Activated naive CD4-positive, alpha-beta T cell treated with anti-CD3 and anti-CD28 coated beads, Interleukin-2, amount 10 ng/mL, durations not matched to agents 7 days and 5 days (primary cell): ENCODE measurements at regions not wholly inside any gene's neighbourhood (a gene's known extent, or its start where the extent isn't known, plus 50 kb on each side); places are given as distances from the start of the nearest gene placed in this dataset.

Experiments used
- CTCF ChIA-PET: fragments of 350-600 bp; sonication (Branson Sonifier 250); formaldehyde crosslinking; loops from one replicate; lab custom pipeline; 2021; ENCODE audit warnings: antibody characterized with exemption; lab: Charles Lee
- DNase-seq: peaks from one replicate; pipeline ENCODE4 v3.0.0-alpha.2; 2020
- H3K27ac Mint-ChIP-seq: one replicate; pipeline ENCODE4 v1.8.0; 2021; ENCODE audit warnings: mild to moderate bottlenecking, moderate library complexity, mixed read lengths
- H3K27me3 Mint-ChIP-seq: one replicate; pipeline ENCODE4 v1.8.0; 2021; ENCODE audit warnings: mild to moderate bottlenecking, mixed read lengths
- H3K36me3 Mint-ChIP-seq: one replicate; pipeline ENCODE4 v1.8.0; 2021; ENCODE audit warnings: mixed read lengths
- H3K4me1 Mint-ChIP-seq: one replicate; pipeline ENCODE4 v1.8.0; 2021; ENCODE audit warnings: mixed read lengths
- H3K4me3 Mint-ChIP-seq: one replicate; pipeline ENCODE4 v1.8.0; 2021; ENCODE audit warnings: mild to moderate bottlenecking, moderate library complexity, mixed read lengths
- H3K9me3 Mint-ChIP-seq: one replicate; pipeline ENCODE4 v1.8.0; 2021; ENCODE audit warnings: mixed read lengths

DNA sequence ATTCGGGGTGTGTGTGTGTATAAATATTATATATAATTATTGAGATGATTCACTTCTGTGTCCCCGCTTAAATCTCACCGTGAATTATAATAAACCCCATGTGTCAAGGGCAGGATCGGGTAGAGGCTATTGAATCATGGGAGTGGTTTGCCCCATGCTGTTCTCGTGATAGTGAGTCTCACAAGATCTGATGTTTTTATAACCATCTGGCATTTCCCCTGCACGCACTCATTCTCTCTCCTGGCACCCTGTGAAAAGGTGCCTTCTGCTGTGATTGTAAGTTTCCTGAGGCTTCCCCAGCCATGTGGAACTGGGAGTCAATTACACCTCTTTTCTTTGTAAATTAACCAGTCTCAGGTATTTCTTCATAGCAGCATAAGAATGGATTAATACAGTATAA lies 851.4 kb upstream of the AGA start:
- no peak overlapping the region for H3K4me3 Mint-ChIP-seq
- no peak for DNase-seq
- no peaks in the 10 kb centered on the region for H3K4me1 Mint-ChIP-seq
- H3K36me3 Mint-ChIP-seq, result no peaks in the 10 kb centered on the region
- CTCF ChIA-PET, result no interaction called here
- H3K9me3 Mint-ChIP-seq, result peaks cover 5% of the 10 kb centered on the region
- H3K27me3 Mint-ChIP-seq, result no peaks in the 10 kb centered on the region
- no peak overlapping the region for H3K27ac Mint-ChIP-seq

DNA sequence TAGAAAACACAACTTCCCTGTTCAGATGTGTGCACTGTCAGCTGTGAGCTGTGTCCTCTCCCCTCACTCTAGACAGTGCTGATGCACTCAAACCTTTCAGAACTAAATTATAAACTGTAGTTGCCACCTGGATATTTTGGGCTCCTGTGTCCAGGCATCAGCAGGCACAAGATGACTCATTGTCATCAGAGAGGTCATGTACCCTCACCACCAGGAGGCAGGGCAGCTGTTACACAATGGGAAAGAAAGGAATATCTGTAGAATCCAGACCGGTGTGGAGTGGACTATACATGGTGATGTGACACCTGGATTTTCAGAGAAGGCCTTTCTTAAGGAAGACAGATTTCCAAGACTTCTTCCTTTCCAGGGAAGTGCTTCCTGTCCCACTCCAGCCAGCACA lies 854.4 kb upstream of the AGA start:
- no peak for DNase-seq
- Mint-ChIP-seq H3K4me3 (no peak overlapping the region), H3K9me3 (peaks cover 5% of the 10 kb centered on the region), H3K27me3 (no peaks in the 10 kb centered on the region), H3K36me3 (no peaks in the 10 kb centered on the region), H3K4me1 (no peaks in the 10 kb centered on the region), H3K27ac (no peak overlapping the region)
- CTCF ChIA-PET, result no interaction called here

DNA sequence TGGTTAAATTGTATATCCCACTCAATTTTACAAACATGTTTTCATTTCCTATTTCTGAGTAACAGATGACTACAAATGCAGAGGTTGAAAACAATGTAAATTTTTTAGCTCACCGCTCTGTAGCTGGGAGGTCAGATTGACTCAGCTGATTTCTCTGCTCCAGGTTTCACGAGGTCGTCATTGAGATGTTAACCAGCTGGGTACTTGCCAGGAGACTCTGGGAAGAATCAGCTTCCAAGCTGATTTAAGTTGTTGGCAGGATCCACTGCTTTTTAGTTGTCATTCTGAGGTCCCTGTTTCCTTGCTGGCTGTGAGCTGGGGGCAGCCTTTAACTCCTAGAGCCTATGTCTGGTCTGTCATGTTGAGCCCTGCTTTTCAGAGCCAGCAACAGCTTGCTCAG lies 864.3 kb upstream of the AGA start:
- H3K4me3 Mint-ChIP-seq, result no peak overlapping the region
- no peaks in the 10 kb centered on the region for H3K27me3 Mint-ChIP-seq
- H3K4me1 Mint-ChIP-seq, result no peaks in the 10 kb centered on the region
- DNase-seq, result no peak
- no peak overlapping the region for H3K27ac Mint-ChIP-seq
- CTCF ChIA-PET, result no interaction called here
- no peaks in the 10 kb centered on the region for H3K36me3 Mint-ChIP-seq
- no peaks in the 10 kb centered on the region for H3K9me3 Mint-ChIP-seq

DNA sequence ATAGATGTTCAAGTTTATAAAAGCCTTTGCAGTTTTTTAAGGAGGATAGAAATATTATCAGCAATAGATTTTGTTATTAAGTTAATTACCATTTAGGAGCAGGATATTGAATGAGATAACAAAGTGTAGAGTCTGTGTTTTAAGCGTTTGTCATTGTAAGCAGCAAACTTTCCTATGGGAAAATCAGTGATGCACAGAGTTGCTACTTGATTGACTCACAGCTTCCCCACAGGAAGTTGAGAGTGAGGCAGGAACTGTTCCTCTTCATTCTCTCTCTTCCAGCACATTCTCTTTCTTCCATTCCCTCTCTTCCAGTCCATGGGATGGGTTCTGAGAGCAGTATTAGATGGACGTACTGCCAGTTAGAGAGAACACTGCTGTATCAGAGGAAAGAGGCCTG lies 867.7 kb upstream of the AGA start:
- Mint-ChIP-seq H3K4me1 (no peaks in the 10 kb centered on the region), H3K27ac (no peak overlapping the region), H3K36me3 (no peaks in the 10 kb centered on the region), H3K9me3 (no peaks in the 10 kb centered on the region), H3K4me3 (no peak overlapping the region), H3K27me3 (no peaks in the 10 kb centered on the region)
- no peak for DNase-seq
- CTCF ChIA-PET, result no interaction called here

DNA sequence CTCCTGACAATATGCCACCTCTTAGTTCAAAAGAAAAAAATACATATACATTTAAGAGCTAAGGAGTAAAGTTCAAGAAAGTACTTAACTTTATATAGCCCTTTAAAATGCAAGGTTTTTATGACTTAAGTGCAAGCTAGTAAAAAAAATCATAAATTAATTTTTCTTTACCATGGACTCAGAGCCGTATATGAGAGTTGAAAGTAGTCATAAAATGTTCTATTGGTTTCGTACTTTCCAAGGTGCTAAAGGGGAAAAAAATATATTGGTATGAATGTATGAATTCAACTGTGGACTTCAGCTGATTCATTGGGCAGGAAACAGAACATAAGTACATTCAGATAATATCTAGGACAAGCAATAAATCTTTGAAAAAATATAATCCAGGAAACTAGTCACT lies 869.8 kb upstream of the AGA start:
- Mint-ChIP-seq H3K4me1 (no peaks in the 10 kb centered on the region), H3K27me3 (no peaks in the 10 kb centered on the region), H3K9me3 (no peaks in the 10 kb centered on the region), H3K4me3 (no peak overlapping the region), H3K27ac (no peak overlapping the region), H3K36me3 (no peaks in the 10 kb centered on the region)
- no peak for DNase-seq
- CTCF ChIA-PET, result no interaction called here

DNA sequence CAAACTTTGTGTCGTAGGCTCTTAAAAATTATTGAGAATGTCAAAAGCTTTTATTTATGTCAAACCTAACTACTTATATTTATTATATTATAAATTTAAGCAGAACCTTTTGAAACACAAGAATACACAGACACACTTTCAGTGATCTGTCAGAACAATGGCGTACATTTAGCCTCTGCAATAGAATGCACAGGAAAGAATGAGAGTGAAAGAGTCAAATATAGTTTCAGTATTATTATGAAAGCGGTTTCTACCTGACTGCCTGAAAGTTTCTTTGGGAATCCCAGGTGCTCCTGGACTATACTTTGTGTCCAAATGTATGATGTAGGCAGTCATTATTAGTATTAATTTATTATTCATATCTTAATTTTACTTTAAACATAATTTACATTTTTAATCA lies 872.0 kb upstream of the AGA start:
- no peak overlapping the region for H3K27ac Mint-ChIP-seq
- no peaks in the 10 kb centered on the region for H3K36me3 Mint-ChIP-seq
- H3K4me1 Mint-ChIP-seq, result no peaks in the 10 kb centered on the region
- H3K4me3 Mint-ChIP-seq, result no peak overlapping the region
- DNase-seq, result no peak
- CTCF ChIA-PET, result no interaction called here
- no peaks in the 10 kb centered on the region for H3K27me3 Mint-ChIP-seq
- H3K9me3 Mint-ChIP-seq, result peaks cover under 1% of the 10 kb centered on the region

DNA sequence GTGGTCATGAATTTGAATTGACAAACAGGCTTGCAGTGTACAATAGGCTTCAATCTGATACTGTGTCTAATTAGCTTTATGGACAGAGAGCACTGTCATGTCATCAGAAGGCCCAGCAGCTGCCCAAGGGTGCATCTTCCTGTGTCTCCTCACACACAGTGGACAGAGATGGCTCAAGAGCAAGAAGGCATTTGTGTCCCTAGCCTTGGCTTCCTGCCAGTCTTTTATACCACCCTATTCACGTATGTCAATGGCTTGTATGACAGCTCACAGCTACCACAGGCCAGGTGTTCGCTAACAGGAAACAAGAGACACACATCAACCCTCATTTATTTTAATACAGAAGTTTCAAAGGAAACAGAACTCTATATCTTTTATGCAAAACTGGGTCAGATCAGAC lies 874.0 kb upstream of the AGA start:
- CTCF ChIA-PET, result no interaction called here
- no peak overlapping the region for H3K4me3 Mint-ChIP-seq
- no peaks in the 10 kb centered on the region for H3K27me3 Mint-ChIP-seq
- no peak for DNase-seq
- peaks cover 7% of the 10 kb centered on the region for H3K9me3 Mint-ChIP-seq
- H3K36me3 Mint-ChIP-seq, result no peaks in the 10 kb centered on the region
- no peak overlapping the region for H3K27ac Mint-ChIP-seq
- H3K4me1 Mint-ChIP-seq, result no peaks in the 10 kb centered on the region

DNA sequence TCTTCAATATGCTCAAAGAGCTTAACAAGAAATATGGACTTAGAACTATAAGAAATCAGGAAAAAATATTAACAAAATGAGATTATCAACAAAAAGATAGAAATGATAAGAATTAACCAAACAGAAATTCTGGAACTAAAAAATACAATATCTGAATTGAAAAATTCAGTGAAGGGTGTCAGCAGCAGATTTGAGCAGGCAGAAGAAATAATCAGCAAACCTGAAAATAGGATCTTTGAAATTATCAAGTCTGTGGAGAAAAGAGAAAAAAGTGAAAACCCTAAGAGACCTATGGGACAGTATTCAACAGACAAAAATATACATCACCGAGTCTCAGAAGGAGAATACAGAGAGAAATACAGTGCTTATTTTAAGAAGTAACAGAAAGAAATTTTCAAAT lies 877.8 kb upstream of the AGA start:
- no peaks in the 10 kb centered on the region for H3K36me3 Mint-ChIP-seq
- H3K9me3 Mint-ChIP-seq, result peaks cover 7% of the 10 kb centered on the region
- H3K27ac Mint-ChIP-seq, result no peak overlapping the region

DNA sequence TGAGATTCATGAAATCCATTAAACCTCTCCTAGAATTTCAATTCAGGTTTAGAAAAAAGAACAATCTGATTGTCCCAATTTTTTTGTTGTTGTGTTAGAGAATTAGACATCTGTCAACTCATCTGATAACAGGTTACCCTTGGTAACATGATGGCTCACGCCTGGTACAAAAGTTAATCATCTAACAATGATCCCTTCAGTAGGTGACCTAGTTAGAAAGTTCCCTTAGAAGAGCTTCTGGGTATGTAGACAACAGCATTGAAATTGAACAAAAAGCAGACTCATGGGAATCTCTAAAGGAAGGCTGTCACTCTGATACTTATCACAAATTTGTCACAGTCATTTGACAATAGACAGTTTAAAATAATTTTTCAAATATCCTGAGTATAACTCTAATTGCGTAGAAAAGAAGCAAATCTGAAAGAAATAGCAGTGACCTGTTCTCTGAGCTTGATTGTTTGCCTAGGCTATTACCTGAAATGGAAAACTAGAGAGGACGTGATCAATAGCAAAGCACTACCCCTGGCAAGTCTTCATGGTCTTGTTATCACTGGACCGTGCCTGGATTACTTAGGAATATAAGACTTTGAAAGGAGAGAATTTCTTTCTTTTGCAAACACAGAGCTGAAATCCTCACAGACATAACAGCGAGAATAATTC lies 880.4 kb upstream of the AGA start:
- H3K27me3 Mint-ChIP-seq, result no peaks in the 10 kb centered on the region
- no peak overlapping the region for H3K4me3 Mint-ChIP-seq
- no peaks in the 10 kb centered on the region for H3K4me1 Mint-ChIP-seq
- CTCF ChIA-PET, result no interaction called here
- DNase-seq, result no peak
- H3K27ac Mint-ChIP-seq, result no peak overlapping the region
- H3K9me3 Mint-ChIP-seq, result peaks cover 11% of the 10 kb centered on the region
- no peaks in the 10 kb centered on the region for H3K36me3 Mint-ChIP-seq

More for the DNA sequence above, 877.8 kb upstream of the AGA start:
- CTCF ChIA-PET, result no interaction called here
- H3K4me3 Mint-ChIP-seq, result no peak overlapping the region
- no peaks in the 10 kb centered on the region for H3K4me1 Mint-ChIP-seq
- no peaks in the 10 kb centered on the region for H3K27me3 Mint-ChIP-seq
- DNase-seq, result no peak

DNA sequence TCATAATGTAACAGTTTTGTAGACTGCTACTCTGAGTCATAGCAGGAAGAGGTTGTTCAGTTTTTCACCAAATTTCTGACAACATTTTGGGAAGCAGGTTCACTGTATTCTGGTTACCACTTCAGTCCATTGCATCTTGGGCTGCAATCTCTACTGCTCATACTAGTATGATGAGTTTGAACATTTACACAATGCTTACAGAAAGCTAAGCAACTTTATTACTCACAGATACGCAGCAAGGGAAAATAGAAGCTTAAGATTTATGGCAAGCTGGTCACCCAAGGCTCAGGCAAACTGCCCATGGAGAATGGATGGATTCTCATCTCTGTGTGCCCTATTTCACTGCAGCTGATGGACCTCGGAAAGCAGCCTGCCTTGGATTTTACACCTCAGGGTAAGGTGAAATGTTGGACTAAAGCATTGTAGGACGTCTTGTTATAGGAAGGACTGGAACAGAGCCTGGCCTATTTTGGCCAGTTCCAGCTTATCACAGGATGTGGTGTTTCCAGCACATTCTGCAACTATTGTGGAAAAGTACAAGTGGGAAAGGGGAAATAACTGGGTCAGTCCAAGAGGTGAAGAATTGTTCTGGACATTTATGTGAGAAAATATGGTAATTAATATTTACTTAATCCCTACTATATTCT lies 887.1 kb upstream of the AGA start:
- Mint-ChIP-seq H3K9me3 (peaks cover 4% of the 10 kb centered on the region), H3K27ac (no peak overlapping the region), H3K36me3 (no peaks in the 10 kb centered on the region), H3K4me1 (no peaks in the 10 kb centered on the region), H3K27me3 (no peaks in the 10 kb centered on the region), H3K4me3 (no peak overlapping the region)
- no peak for DNase-seq
- CTCF ChIA-PET, result no interaction called here

DNA sequence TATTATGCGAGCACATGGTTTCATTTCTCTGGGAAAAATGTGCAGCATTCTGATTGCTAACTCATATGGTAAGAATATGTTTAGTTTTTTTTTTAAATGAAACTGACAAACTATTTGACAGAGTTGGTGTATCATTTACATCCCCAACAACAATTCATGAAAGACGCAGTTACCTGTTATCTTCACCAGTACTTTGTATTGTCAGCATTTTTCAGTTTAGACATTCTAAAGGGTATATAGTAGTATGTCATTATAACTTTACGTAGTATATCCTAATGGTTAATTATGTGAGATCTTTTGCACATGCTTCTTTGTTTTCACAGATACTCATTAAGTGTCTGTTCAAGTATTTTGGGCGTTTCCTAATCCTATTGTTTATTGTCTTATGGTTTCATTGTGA lies 891.1 kb upstream of the AGA start:
- H3K36me3 Mint-ChIP-seq, result no peaks in the 10 kb centered on the region
- H3K4me3 Mint-ChIP-seq, result no peak overlapping the region
- H3K27me3 Mint-ChIP-seq, result no peaks in the 10 kb centered on the region
- no peak overlapping the region for H3K27ac Mint-ChIP-seq
- no peaks in the 10 kb centered on the region for H3K4me1 Mint-ChIP-seq
- DNase-seq, result no peak
- CTCF ChIA-PET, result no interaction called here
- H3K9me3 Mint-ChIP-seq, result peaks cover 7% of the 10 kb centered on the region

DNA sequence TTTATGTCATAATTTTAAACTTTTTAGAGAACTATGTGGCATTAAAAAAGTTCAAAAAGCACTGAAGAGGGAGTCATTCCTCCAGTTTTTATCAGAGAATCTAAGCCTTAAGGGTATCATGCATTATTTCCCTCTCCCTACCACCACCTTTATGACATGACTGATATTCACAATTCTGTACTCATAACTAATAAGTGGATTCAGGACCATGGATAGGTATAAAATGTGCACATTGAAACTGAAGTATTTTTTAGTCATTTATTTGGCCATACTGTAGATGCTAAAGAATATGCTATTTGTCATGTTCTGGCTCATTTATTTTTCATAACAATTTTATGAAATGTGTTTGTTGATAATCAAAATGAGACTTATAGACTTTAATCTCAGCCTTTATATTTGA lies 897.5 kb upstream of the AGA start:
- no peaks in the 10 kb centered on the region for H3K27me3 Mint-ChIP-seq
- no peaks in the 10 kb centered on the region for H3K36me3 Mint-ChIP-seq
- H3K4me1 Mint-ChIP-seq, result no peaks in the 10 kb centered on the region
- no peak for DNase-seq
- no peak overlapping the region for H3K4me3 Mint-ChIP-seq
- CTCF ChIA-PET, result no interaction called here
- peaks cover 7% of the 10 kb centered on the region for H3K9me3 Mint-ChIP-seq
- H3K27ac Mint-ChIP-seq, result no peak overlapping the region

DNA sequence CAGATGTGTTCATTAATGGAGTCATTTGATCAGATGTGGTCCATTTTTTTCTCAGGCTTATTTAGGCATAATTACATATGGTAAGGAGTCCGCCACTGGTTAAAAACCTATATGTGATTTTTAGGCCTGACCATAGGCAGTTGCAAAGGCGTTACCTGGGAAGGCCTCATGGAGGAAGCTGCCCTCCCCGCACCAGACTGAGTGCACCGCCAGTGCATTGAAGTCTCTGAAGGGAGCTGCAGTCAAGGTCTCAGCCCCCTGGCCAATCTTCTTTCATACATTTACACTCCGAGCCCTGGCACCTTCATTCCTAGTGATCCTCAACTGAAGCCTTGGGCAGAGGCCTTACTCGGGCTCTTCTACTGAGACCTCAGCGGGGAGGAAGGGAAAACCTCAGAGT lies 898.2 kb upstream of the AGA start:
- Mint-ChIP-seq H3K9me3 (peaks cover 8% of the 10 kb centered on the region), H3K27me3 (no peaks in the 10 kb centered on the region), H3K4me3 (no peak overlapping the region), H3K27ac (no peak overlapping the region), H3K4me1 (no peaks in the 10 kb centered on the region), H3K36me3 (no peaks in the 10 kb centered on the region)
- CTCF ChIA-PET, result no interaction called here
- DNase-seq, result no peak

DNA sequence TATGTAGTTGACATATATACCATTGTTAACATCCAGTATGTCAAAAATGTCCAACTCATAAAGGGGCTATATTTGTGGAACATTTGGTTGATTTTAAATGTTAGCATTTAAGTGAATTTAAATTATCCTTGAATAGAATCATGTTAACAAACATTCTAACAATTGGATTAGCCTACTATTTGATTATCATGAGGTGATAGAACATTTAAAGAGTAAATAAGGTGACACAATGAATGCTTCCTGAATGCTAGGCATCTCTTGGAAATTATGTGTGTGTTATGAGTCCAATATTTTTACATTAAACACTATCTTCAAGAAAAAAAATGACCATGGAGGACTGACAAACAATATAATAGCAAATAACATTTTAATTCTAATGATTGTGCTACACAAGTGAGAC lies 901.9 kb upstream of the AGA start:
- Mint-ChIP-seq H3K4me1 (no peaks in the 10 kb centered on the region), H3K4me3 (no peak overlapping the region), H3K36me3 (no peaks in the 10 kb centered on the region), H3K27ac (no peak overlapping the region), H3K9me3 (peaks cover 2% of the 10 kb centered on the region), H3K27me3 (no peaks in the 10 kb centered on the region)
- CTCF ChIA-PET, result no interaction called here
- DNase-seq, result no peak

DNA sequence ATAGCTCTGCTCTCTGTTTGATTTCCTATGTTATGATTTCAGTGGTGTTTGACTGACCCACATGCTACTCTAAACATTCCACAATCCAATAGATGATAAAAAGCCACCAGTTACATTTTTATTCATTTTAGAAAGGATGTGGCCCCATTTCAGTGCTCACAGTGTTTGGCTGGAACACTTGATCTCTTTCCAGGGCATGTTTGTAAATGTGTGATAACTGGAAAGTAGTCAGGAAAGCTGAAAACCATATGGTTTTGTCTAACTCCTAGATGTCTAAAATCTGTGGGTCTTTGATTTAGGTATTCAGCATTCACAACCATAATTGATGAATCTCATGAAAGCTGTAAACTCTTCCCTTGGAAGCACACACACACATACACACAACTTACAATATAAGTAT lies 904.9 kb upstream of the AGA start:
- no peaks in the 10 kb centered on the region for H3K27me3 Mint-ChIP-seq
- no peak overlapping the region for H3K27ac Mint-ChIP-seq

More for the DNA sequence above, 904.9 kb upstream of the AGA start:
- DNase-seq, result no peak
- H3K4me3 Mint-ChIP-seq, result no peak overlapping the region
- peaks cover 2% of the 10 kb centered on the region for H3K9me3 Mint-ChIP-seq
- no peaks in the 10 kb centered on the region for H3K36me3 Mint-ChIP-seq
- CTCF ChIA-PET, result no interaction called here
- no peaks in the 10 kb centered on the region for H3K4me1 Mint-ChIP-seq
